GM21825 (cell line): ENCODE measurements at regions not wholly inside any gene's neighbourhood (a gene's known extent, or its start where the extent isn't known, plus 50 kb on each side); places are given as distances from the start of the nearest gene placed in this dataset.
A peak's percentile ranks its signal among the peaks of the same experiment; 100 is the strongest.
"Not testable (repeated sequence)": the region's sequence is repeated elsewhere in the genome, so short reads cannot be mapped to it uniquely, and the experiment has no call there.

Experiments
- ATAC-seq: cut with Tn5 transposase; IDR thresholded peaks from one replicate; pipeline ENCODE4 v1.9.1; 2021; ENCODE audit warnings: mild to moderate bottlenecking, moderate library complexity; ENCODE audit not compliant: unreplicated experiment

- no peak for ATAC-seq
These were observed 571.7 kb downstream of the KCTD16 start for GRCh38 chr5:144742361-144742760.

GRCh38 chr5:144731786-144732185, 561.1 kb downstream of the KCTD16 start:
- ATAC-seq, result no peak

- peak; percentile 90 for ATAC-seq
These were observed 541.4 kb downstream of the KCTD16 start for GRCh38 chr5:144712090-144712489.

- no peak for ATAC-seq
These were observed 540.5 kb downstream of the KCTD16 start for GRCh38 chr5:144711172-144711571.

GRCh38 chr5:144710637-144711036, 540.0 kb downstream of the KCTD16 start:
- peak; percentile 55 for ATAC-seq

- no peak for ATAC-seq
These were observed 533.1 kb downstream of the KCTD16 start for GRCh38 chr5:144703776-144704175.

GRCh38 chr5:144698484-144698883, 527.8 kb downstream of the KCTD16 start:
- ATAC-seq, result no peak

GRCh38 chr5:144697847-144698262, 527.2 kb downstream of the KCTD16 start:
- no peak for ATAC-seq

GRCh38 chr5:144691936-144692335, 521.3 kb downstream of the KCTD16 start:
- no peak for ATAC-seq

- no peak for ATAC-seq
These were observed 514.2 kb downstream of the KCTD16 start for GRCh38 chr5:144684899-144685298.

- ATAC-seq, result no peak
These were observed 510.0 kb downstream of the KCTD16 start for GRCh38 chr5:144680711-144681110.

- no peak for ATAC-seq
These were observed 500.4 kb downstream of the KCTD16 start for GRCh38 chr5:144671066-144671465.

GRCh38 chr5:144659634-144660227, 489.1 kb downstream of the KCTD16 start:
- no peak for ATAC-seq

GRCh38 chr5:144644317-144644716, 473.6 kb downstream of the KCTD16 start:
- ATAC-seq, result no peak

- ATAC-seq, result no peak
These were observed 468.1 kb downstream of the KCTD16 start for GRCh38 chr5:144638787-144639186.

GRCh38 chr5:144634138-144634537, 463.5 kb downstream of the KCTD16 start:
- ATAC-seq, result no peak

GRCh38 chr5:144598451-144599068, 427.9 kb downstream of the KCTD16 start:
- no peak for ATAC-seq

- no peak for ATAC-seq
These were observed 425.8 kb downstream of the KCTD16 start for GRCh38 chr5:144596517-144596916.

- no peak for ATAC-seq
These were observed 424.2 kb downstream of the KCTD16 start for GRCh38 chr5:144594919-144595318.

GRCh38 chr5:144594234-144594633, 423.6 kb downstream of the KCTD16 start:
- ATAC-seq, result not testable (repeated sequence)

GRCh38 chr5:144585681-144586080, 415.0 kb downstream of the KCTD16 start:
- no peak for ATAC-seq

GRCh38 chr5:144583541-144584449, 413.1 kb downstream of the KCTD16 start:
- ATAC-seq, result no peak
